ENCODE measurements at regions not wholly inside any gene's neighbourhood (a gene's known extent, or its start where the extent isn't known, plus 50 kb on each side); places are given as distances from the start of the nearest gene placed in this dataset.

DNA sequence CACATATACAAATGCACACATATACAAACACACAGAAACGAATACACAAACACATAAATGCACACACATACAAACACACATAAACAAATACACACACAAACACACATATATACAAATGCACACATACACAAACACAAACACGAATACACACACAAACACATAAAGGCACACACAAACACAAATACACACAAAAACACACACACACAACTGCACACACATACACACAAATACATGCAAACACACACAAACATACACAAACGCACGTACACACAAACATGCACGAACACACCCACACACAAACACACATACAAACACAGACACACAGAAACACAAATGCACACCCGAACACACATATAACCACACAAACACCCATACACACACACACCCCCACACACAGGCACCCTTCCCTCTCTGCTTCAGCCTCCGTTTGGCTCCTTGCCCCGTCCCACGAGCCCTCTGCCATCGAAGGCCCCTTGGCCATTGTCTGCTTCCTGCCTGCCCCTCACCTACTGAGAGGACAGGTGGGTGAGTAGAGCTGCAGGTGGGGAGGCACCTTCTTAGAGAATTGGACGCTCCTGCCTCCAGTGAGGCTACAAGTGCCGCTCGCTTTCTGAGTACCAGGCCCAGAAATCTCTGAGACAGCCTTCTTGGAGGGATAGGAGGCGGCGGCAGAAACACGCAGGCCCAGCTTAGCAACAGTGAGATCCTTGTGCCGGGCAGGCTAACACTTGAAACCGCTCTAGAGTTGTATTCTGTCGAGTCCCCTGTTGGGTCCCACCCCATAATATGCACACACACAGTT, 331.2 kb downstream of the FOXL1 start:
- no peak for DNase-seq (ENCODE audit: extremely low read depth in 1 of 11, low read depth in 9 of 11, low spot score in 4 of 11)

DNA sequence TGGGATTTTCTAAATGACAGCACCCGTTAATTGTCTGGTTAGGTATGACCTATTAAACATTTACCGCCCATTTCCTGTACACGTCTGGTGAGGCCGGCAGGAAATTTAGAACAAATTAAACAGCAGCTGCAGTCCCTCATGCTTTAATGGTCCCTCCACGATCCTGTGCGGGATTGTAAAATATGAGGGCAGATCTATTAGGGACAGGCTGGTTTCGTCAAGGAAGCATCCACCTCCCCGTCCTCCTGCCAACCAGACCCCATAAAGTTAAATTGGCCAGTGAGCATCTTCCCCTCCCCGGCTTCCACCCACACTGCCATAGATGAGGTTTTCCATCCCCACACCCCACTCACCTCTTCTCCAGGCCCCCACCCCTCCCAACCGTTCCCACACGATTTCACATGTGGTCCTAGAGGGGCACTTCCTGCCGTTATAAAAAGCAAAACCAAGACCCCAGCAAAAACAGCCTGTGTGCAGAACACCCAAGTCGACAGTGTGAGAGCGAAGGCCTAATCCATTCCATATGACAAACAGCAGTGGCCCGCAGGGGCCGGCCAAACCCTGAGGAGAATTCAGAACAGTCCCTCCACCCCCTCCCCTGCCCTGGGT, 331.9 kb downstream of the FOXL1 start:
- DNase-seq (ENCODE audit: extremely low read depth in 1 of 11, low read depth in 9 of 11, low spot score in 4 of 11), result peak in 6 of 11 donors; percentile 72 to 87 (median 79)

DNA sequence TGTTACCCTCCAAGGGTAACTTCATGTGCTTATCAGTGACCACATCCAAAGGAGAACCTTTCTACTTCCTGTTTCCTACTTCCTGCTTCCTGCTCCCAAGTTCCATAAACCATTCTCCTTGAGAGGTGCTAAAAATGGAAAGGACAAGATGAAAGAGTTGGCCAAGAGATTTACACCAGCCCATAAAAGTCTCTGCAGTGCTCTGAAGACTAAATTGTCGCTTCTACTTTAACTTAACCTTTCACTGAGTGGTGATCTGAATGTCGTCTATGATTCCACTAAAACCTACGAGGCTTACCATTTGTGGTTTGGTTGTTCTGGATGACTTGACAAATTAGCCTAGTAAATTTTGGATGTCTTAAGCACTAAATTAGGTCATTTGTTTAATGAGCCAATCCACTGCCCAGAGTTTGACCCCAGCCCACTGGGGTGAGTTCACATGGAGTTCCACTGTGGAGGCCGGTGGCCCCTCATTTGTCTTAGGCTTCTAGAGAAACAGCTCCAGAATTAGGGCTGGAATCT, 333.1 kb downstream of the FOXL1 start:
- DNase-seq (ENCODE audit: extremely low read depth in 1 of 11, low read depth in 9 of 11, low spot score in 4 of 11), result peak in 10 of 11 donors; percentile 66 to 89 (median 82)

DNA sequence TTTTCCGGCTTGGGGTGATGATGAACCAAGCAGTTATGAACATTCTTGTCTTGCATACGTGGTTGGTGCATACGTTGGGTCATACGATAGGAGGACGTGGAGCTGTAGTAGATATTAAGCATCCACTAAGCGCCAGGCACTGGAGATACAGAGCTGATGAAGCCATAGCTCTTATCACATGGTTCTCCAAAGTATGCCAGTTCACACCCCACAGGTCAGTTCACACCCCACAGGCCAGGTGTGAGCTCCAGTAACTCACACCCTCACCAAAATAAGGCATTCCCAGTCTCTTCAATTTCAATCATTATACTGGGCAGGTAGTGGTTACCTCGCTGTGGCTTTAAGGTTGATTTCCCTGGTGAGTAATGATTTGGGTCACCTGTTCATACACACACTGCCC, 335.5 kb downstream of the FOXL1 start:
- no peak for DNase-seq (ENCODE audit: extremely low read depth in 1 of 11, low read depth in 9 of 11, low spot score in 4 of 11)

DNA sequence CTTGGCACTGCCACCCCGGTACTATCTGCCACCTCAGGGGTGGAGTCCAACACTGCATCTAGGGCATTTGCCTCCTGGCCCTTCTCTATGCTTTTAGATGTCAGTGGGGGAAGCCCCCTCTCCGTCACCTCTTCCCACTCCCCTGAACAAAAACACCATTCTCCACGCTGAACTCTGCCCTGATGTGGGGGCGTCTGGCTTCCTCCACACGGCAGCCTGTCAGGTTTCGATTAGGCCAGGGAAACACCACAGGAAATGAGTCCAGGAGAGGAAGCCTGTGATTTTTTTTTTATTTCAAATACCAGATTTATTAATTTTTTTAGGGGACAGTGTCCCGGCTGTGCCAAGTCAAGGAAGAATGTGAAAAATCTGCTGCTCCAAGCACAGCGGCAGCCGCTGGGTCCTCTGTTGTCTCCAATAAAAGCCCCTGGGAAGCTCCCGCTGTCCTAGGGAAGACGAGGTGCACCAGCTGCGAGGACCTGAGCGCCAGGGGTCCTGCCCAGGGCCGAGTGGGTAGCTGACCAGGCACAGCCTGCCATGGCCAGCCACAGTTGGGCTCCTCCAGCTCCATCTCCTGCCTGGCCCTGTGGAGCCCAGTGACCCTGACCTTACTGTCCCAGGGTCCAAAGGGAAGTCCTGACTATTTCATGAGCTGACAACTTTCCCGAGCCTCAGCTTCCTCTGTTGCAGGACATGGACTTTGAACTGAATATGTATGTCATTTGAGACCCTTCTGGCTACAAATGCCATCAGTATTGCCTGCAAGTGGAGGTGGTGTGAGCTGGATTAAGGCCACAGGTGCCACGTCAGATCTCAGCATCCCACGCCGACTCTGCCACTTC, 336.7 kb downstream of the FOXL1 start:
- DNase-seq (ENCODE audit: extremely low read depth in 1 of 11, low read depth in 9 of 11, low spot score in 4 of 11), result no peak

DNA sequence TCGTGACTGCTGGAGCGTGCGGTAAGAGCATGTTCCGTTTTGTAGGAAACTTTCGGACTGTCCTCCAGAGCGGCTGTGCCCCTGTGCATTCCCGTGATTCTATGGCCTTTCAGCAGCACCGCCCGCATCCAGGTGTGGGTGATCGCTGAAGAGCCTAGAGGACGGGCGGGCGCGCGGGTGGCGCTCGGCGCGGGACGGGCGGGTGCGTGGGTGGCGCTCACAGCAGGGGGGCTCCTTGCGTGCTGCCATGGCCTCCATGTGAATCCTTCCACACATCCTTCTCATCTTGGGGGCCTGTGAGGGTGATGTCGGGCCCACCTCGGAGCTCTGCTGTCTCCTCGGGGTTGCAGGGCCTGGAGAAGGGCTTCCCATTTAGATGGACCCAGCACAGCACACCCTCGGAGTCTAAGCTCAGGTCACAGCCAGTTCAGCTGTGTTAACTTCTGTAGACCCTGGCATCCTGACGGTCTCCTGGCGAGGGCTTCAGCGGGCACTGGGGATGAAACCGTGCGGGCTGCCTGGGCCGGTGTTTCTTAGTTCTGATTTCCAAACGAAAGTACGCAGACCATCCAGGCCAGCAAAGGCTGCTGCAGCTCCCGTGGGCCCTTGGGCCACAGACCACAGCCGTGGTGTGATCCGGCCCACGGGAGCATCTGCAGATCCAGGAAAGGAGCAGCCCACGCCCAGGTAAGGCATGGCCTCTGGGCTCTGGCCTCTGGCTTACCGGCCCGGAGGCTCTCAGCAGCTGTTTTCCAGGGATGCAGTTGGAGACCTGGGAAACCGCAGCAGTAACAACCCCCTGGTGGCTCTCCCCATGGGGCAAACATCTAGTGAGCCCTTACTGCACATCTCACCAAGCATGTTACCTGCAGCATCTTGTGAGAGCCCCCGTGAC, 339.4 kb downstream of the FOXL1 start:
- no peak for DNase-seq (ENCODE audit: extremely low read depth in 1 of 11, low read depth in 9 of 11, low spot score in 4 of 11)

DNA sequence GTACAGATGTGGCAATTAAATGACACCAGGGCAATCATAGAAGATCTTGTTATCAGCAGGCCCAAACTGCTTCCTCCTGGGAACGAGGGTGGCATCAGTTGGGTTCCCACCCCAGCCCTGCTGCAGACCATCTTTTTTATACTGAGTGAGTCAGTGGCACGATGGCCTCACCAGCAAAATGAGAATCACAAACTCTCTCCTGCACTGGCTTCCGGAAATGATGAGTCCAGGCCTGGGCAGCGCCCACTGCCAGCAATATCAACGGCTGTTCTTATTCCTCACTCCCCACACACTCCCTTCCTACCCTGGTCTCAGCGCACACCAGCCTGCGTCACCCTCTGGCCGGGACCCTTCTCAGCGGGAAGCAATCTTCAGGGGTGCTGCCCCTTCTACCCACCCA, 340.3 kb downstream of the FOXL1 start:
- DNase-seq (ENCODE audit: extremely low read depth in 1 of 11, low read depth in 9 of 11, low spot score in 4 of 11), result no peak

DNA sequence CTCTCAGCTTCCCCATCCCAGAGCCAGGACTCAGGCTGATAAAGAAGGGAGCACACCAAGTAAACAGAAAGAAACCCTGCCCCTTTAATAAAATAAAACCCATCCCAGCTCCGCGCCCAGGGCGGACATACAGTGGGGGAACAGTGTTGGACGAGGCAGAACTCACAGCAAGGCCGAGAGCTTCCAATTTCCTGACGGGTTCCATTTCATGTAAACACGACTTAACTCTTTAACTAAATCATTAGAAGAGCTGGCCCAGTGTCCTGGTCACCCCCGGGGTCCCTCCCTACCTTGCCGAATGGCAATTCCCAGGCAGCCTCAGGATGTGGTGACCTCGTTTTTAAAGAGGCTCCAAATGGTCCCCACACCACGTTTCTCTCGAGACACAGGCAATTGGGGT, 340.7 kb downstream of the FOXL1 start:
- no peak for DNase-seq (ENCODE audit: extremely low read depth in 1 of 11, low read depth in 9 of 11, low spot score in 4 of 11)

DNA sequence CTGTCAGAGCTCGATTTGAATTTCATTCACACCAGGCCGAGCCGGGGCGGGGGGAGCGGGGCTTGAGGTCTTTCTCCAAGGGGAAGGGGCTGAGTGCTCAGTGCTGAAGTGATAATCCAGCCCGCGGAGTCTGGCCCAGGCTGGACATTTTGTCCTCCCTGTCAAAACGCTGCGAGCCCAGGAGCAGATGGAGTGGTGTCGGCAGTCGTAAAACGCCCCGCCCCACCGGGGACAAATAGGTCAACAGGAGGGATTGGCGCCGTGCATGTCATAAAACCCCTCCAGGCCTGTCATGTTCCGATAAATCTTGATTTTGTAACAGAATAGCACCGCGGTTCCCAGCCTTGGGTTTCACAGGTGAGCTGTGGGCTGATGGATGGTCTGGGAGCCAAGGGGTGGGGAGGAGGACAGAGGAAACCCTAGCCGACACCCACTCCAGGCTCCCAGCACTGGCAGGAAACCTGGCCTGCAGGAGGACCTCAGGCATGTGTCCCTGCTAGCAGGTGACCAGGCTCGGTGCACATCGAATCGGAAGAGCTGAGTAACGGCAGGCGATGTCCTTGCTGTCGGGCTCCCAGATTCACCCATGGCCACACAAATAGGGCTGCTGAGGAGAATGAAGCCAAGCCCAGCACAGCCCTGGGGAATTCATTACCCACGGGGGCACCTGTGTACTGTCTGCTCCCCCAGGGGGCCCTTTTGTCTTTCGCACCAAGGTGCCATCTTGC, 341.4 kb downstream of the FOXL1 start:
- peak in 7 of 11 donors; percentile 48 to 85 (median 69) for DNase-seq (ENCODE audit: extremely low read depth in 1 of 11, low read depth in 9 of 11, low spot score in 4 of 11)

DNA sequence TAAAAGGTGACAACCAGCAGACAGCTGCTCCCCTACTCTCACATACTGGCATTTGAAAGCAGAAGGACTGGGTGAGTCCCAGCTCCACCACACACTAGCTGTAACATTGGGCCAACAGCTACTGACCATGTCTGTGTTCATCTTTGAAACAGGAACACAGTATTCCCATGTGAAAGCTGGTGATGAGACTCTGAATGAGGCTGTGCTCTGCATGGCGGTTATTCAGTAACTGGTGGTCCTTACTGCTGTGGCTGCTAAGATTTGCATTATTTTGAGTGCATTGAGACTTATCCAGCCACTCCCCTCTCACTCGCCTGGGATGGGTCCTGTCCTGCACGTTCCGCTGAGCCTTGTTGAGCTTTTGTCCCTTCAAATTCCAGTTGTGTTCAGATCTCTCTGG, 342.9 kb downstream of the FOXL1 start:
- no peak for DNase-seq (ENCODE audit: extremely low read depth in 1 of 11, low read depth in 9 of 11, low spot score in 4 of 11)

DNA sequence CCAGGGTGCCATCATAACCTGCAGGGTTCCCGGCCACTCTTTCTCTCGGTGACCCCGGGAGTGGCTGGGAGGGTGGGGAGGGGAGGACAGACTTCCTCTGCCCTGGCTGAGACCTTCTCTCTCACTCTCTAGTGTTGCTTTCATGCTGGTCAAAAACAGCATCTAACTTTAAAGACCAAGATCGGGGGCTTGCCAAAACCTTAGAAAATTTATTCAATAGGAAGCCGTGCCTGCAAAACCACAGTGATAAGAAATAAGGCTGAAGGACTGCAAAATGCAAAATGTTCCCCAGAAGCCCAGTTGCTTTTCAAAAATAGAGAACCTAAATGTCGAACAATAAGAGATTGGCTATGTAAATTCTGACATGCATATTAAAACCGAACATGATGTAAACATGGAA, 344.0 kb downstream of the FOXL1 start:
- no peak for DNase-seq (ENCODE audit: extremely low read depth in 1 of 11, low read depth in 9 of 11, low spot score in 4 of 11)

DNA sequence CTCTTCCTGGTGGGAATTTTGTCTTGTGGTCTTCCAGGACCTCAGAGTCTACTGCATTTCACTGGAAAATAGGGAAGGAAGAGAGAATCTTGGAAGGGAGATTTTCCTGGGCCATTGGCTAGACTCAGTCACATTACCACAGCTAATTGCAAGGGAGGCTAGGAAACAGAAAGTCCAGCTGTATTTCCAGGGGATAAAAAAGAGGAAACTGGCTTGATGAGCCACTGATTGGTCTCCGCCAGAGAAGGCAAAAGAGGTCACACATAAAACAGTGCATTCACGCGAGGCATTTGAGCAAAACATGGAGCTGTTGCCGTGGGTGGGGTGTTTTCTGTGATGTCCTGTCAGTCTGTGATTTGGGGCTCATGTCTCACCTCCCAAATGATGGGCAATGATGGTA, 345.3 kb downstream of the FOXL1 start:
- DNase-seq (ENCODE audit: extremely low read depth in 1 of 11, low read depth in 9 of 11, low spot score in 4 of 11), result no peak

DNA sequence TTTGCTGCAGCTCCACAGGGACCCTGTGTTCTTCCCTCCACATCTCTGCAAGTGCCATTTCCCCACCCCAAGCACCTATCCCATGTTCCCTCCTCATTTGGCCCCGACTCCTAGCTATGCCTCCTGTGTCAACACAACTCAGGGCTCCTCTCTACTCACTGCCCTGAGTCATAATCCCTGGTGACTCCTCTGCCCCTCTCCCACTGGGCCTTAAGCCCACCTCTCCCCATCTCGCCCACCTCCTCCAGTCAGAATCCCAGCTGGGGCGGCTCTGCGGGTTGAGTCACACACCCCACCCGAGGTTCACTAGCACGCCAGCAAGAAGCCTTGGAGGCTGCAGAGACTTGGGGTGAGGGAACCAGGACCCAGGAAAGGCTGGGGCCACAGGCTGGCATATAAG, 346.2 kb downstream of the FOXL1 start:
- DNase-seq (ENCODE audit: extremely low read depth in 1 of 11, low read depth in 9 of 11, low spot score in 4 of 11), result no peak

DNA sequence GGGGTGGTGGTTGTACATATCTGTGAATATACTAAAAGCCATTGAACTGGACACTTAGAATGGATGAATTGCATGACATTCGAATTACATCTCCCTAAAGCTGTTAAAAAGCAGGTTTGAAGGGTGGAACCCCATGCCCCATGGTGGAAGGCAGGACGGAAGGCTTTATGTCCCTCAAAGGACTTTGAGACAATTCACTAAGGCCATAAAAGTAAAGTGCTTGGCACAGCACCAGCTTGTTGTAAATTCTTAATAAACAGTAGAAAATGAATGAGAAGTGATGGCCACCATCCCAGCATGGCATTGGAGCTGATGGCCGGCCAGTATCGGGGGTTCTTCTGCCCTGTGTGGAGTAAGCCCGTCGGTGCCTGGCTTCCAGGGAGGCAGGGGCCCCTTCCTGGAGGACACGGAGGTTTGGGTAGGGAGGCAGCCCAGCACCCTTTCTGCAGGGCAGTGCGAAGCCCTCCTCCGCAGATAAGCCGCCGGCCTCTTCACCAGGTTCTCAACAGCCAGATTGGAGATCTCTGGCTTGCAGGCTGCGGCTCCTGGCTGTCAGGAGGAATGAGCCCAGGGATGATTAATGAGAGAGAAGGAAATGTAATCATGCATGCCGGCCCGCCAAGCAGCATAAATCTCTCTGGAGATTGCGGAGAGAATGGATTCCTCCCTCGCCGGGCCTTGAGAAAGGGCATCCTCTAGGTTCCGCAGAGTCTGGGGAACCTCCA, 346.9 kb downstream of the FOXL1 start:
- peak in 10 of 11 donors; percentile 66 to 90 (median 82) for DNase-seq (ENCODE audit: extremely low read depth in 1 of 11, low read depth in 9 of 11, low spot score in 4 of 11)

DNA sequence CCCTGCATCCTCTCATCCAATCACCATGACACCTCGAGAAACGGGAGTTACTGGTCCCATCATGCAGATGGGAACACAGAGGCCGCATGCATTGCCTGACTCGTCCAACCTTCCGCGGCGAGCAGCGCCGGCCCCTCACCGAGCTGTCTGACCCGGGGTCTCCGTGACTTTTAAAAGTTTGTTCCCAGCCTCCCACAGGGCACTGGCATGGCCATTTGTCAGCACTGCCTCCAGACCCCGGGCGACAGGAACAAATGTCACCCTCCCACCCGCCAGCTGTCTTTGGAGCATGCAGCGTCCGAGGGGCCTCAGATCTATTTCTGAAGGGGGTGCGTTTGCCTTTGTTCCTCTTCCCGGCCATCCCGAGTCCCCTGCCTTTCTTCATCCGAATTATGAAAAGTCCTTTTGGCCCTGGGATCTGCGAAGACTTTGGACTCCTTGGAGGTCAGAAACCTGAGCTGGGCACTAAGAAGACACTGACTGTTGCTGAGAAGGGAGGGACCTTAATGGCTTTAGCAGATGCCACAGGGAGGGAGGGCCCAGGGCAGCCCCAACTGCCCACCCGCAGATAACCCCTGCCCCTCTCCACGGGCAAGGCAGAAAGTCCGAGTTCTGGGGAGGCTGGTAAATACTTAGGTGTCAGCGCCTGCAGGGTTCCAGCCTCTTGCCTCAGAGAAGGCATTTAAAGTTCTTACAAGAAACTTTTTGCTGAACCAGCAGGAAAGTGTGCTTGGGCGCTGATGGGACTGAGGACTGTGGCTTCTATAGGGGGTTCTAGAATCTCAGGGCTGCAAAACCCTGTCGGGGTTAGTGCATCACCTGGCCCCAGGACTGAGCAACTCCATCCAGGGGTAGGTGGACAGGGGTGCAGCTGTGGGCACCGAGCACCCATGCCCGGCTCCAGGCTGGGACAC, 348.1 kb downstream of the FOXL1 start:
- DNase-seq (ENCODE audit: extremely low read depth in 1 of 11, low read depth in 9 of 11, low spot score in 4 of 11), result no peak

DNA sequence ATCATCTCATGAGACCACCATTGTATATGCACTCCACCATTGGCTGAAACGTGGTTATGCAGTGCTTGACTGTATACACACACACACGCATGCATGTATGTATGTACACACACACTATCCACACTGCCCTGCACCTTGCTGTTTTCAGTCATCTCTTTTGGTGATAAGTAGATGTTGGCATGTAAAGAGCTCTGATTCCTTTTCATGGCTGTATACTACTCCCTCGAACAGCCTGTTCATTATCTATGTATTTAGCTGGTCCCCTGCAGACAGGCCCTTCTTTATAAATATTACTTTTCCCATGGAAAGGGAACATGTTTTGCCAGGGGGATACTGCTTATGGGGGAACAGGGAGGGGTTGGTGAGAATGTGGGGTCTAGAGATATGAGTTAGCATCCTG, 349.4 kb downstream of the FOXL1 start:
- DNase-seq (ENCODE audit: extremely low read depth in 1 of 11, low read depth in 9 of 11, low spot score in 4 of 11), result no peak
